ENCODE measurements at regions not wholly inside any gene's neighbourhood (a gene's known extent, or its start where the extent isn't known, plus 50 kb on each side); places are given as distances from the start of the nearest gene placed in this dataset.
"Not testable (repeated sequence)": the region's sequence is repeated elsewhere in the genome, so short reads cannot be mapped to it uniquely, and the experiment has no call there.

- no peak for DNase-seq
These were observed 897.2 kb downstream of the DIAPH3 start for GRCh38 chr13:59266478-59267063.

GRCh38 chr13:59269476-59269875 is 894.3 kb downstream of the DIAPH3 start:
- DNase-seq: no peak

GRCh38 chr13:59270327-59270726 is 893.4 kb downstream of the DIAPH3 start:
- no peak for DNase-seq

GRCh38 chr13:59274958-59275727 is 888.6 kb downstream of the DIAPH3 start:
- no peak for DNase-seq

- DNase-seq: no peak
These were observed 887.3 kb downstream of the DIAPH3 start for GRCh38 chr13:59276436-59276835.

- no peak for DNase-seq
These were observed 886.6 kb downstream of the DIAPH3 start for GRCh38 chr13:59277106-59277505.

- DNase-seq: no peak
These were observed 884.7 kb downstream of the DIAPH3 start for GRCh38 chr13:59279028-59279427.

- DNase-seq: no peak
These were observed 884.2 kb downstream of the DIAPH3 start for GRCh38 chr13:59279576-59279975.

- no peak for DNase-seq
These were observed 883.4 kb downstream of the DIAPH3 start for GRCh38 chr13:59280297-59280696.

- no peak for DNase-seq
These were observed 882.3 kb downstream of the DIAPH3 start for GRCh38 chr13:59281453-59281852.

- DNase-seq: not testable (repeated sequence)
These were observed 871.5 kb downstream of the DIAPH3 start for GRCh38 chr13:59292240-59292639.

- no peak for DNase-seq
These were observed 864.1 kb downstream of the DIAPH3 start for GRCh38 chr13:59299584-59299983.

- no peak for DNase-seq
These were observed 863.2 kb downstream of the DIAPH3 start for GRCh38 chr13:59300355-59301173.

GRCh38 chr13:59301174-59301567 is 862.6 kb downstream of the DIAPH3 start:
- no peak for DNase-seq

GRCh38 chr13:59303433-59303832 is 860.3 kb downstream of the DIAPH3 start:
- no peak for DNase-seq

- DNase-seq: no peak
These were observed 859.1 kb downstream of the DIAPH3 start for GRCh38 chr13:59304596-59304995.

- no peak for DNase-seq
These were observed 857.8 kb downstream of the DIAPH3 start for GRCh38 chr13:59305896-59306295.

GRCh38 chr13:59312776-59313175 is 851.0 kb downstream of the DIAPH3 start:
- no peak for DNase-seq

- DNase-seq: peak; percentile 64
These were observed 845.3 kb downstream of the DIAPH3 start for GRCh38 chr13:59318320-59318930.

GRCh38 chr13:59319276-59319675 is 844.5 kb downstream of the DIAPH3 start:
- DNase-seq: no peak

GRCh38 chr13:59320021-59320420 is 843.7 kb downstream of the DIAPH3 start:
- DNase-seq: no peak

- DNase-seq: not testable (repeated sequence)
These were observed 839.3 kb downstream of the DIAPH3 start for GRCh38 chr13:59324401-59324800.

GRCh38 chr13:59326717-59327116 is 837.0 kb downstream of the DIAPH3 start:
- DNase-seq: no peak

Data from NCI-H146 (cell line).